Rectal smooth muscle tissue (tissue), 1 donor: ENCODE measurements at regions not wholly inside any gene's neighbourhood (a gene's known extent, or its start where the extent isn't known, plus 50 kb on each side); places are given as distances from the start of the nearest gene placed in this dataset.
"Not testable (repeated sequence)": the region's sequence is repeated elsewhere in the genome, so short reads cannot be mapped to it uniquely, and the experiment has no call there.

Source experiments
- H3K27ac ChIP-seq: one replicate; pipeline ENCODE4 v1.7.0; 2013; ENCODE audit warnings: low read depth, low read length, inconsistent platforms
- H3K27me3 ChIP-seq: one replicate; pipeline ENCODE4 v1.7.0; 2013; ENCODE audit warnings: low read length; ENCODE audit not compliant: control insufficient read depth, insufficient read depth
- H3K36me3 ChIP-seq: one replicate; pipeline ENCODE4 v1.7.0; 2013; ENCODE audit warnings: low read length; ENCODE audit not compliant: control insufficient read depth, insufficient read depth
- H3K4me1 ChIP-seq: one replicate; pipeline ENCODE4 v1.7.0; 2013; ENCODE audit warnings: low read length; ENCODE audit not compliant: control insufficient read depth, insufficient read depth
- H3K4me3 ChIP-seq: one replicate; pipeline ENCODE4 v1.7.0; 2013; ENCODE audit warnings: low read length
- H3K9ac ChIP-seq: one replicate; pipeline ENCODE4 v1.7.0; 2013; ENCODE audit warnings: low read length

DNA sequence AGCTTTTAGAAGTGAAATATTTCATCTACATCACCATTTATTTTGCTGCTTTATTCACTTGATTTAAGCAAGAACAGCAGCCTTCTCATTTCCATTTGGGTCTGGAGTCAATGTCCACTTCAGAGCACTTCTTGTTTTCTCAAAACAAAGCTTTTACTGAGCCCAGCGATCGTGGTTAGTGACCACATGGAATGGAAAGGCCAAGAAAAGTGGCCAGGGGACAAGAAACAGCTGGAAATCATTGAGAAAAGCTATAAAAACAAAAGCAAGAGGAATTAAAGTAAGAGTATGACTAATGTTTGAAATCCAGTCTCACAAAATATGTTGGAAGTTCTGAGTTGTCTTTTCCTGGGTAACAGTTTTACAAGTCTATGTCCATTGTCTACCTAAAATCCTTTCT is 328.4 kb upstream of the INTU start:
- Histone ChIP-seq H3K4me1 (no peaks in the 10 kb centered on the region), H3K27ac (no peak overlapping the region), H3K9ac (no peak overlapping the region), H3K27me3 (no peaks in the 10 kb centered on the region), H3K4me3 (no peak overlapping the region), H3K36me3 (no peaks in the 10 kb centered on the region)

DNA sequence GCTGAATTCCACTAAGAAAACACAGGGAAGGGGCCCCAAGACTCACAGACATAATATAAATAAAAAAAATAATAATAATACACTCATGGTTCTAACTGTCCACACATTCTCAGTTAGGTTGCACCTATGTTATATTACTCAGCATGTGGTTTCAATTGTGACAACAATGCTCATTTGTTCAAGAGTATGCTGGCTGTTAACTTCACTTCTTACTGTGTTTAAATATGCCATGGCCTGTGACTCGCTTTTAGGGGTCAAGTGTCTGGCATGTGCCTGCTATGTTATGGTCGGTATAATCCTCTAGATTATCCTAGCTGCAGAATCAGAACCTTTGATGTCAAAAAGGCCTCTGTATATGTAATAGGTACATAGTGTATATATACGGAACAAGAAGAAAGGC is 324.8 kb upstream of the INTU start:
- H3K4me3 ChIP-seq: no peak overlapping the region
- no peaks in the 10 kb centered on the region for H3K27me3 ChIP-seq
- no peaks in the 10 kb centered on the region for H3K4me1 ChIP-seq
- no peaks in the 10 kb centered on the region for H3K36me3 ChIP-seq
- H3K9ac ChIP-seq: no peak overlapping the region
- no peak overlapping the region for H3K27ac ChIP-seq

DNA sequence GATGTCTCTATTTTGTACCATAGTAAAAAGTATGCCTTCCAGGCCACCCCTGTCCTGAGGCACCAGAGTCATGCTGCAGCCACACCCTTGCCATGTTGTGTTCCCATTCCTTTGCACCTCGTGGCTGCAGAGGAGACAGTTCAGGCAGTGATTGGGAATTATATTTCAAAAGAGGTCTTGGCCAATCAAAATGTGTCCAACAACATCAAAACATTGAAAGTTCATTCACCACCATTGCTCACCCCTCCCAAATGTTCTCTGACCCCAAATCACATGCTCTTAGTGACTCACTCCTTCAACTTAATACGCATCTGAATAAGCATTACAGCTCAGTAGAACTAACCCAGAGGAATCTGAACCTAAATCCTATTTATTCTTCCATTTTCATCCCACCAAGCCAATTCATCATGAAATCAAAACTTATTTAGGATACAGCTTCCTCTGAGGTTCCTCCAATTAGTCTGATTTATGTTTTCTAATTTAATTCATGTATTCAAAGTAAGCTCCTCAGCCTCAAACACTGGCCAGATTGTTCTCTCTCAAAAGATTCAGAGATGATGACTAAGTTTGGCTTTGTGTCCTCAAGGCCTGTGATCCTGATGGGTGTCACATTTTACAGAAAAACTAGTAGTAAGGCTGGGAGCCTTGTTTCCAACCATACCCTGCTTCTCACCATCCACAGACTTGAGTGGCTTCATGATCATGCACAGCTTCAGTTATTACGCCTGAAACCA is 323.2 kb upstream of the INTU start:
- H3K9ac ChIP-seq: no peak overlapping the region
- no peaks in the 10 kb centered on the region for H3K4me1 ChIP-seq
- no peak overlapping the region for H3K4me3 ChIP-seq
- no peaks in the 10 kb centered on the region for H3K27me3 ChIP-seq
- H3K36me3 ChIP-seq: no peaks in the 10 kb centered on the region
- no peak overlapping the region for H3K27ac ChIP-seq

DNA sequence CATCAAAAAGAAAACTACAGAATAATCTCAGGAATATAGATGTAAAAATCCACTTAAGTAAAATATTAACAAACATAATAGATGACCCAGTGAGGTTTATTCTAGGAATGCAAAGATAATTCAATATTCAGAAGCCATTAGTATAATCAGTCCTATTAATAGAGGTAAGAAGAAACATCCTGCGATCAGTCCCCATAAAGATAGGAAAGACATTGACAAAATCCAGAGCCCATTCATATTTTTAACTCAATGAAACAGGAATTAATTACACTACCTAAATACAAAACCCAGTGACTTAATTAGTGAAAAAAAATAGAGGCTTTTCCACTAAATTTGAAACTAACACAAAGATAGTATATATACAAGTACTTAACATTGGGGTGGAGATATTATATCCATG is 321.4 kb upstream of the INTU start:
- no peak overlapping the region for H3K4me3 ChIP-seq
- H3K36me3 ChIP-seq: no peaks in the 10 kb centered on the region
- H3K27me3 ChIP-seq: no peaks in the 10 kb centered on the region
- no peak overlapping the region for H3K9ac ChIP-seq
- no peak overlapping the region for H3K27ac ChIP-seq
- no peaks in the 10 kb centered on the region for H3K4me1 ChIP-seq

DNA sequence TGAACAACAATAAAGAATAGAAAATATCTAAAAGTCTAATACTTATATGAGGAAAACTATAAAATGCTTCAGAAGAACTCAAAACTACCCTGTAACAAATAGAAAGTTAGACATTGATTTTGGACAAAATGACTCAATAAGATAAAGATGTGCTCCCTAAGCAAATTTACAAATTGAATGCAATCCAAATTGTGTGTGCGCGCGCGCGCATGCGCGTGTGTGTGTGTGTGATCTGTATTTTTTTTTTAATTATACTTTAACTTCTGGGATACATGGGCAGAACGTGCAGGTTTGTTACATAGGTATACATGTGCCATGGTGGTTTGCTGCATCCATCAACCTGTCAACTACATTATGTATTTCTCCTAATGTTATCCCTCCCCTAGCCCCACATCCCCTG is 320.8 kb upstream of the INTU start:
- H3K27ac ChIP-seq: no peak overlapping the region
- no peaks in the 10 kb centered on the region for H3K27me3 ChIP-seq
- H3K36me3 ChIP-seq: no peaks in the 10 kb centered on the region
- H3K4me1 ChIP-seq: no peaks in the 10 kb centered on the region
- no peak overlapping the region for H3K9ac ChIP-seq
- no peak overlapping the region for H3K4me3 ChIP-seq

DNA sequence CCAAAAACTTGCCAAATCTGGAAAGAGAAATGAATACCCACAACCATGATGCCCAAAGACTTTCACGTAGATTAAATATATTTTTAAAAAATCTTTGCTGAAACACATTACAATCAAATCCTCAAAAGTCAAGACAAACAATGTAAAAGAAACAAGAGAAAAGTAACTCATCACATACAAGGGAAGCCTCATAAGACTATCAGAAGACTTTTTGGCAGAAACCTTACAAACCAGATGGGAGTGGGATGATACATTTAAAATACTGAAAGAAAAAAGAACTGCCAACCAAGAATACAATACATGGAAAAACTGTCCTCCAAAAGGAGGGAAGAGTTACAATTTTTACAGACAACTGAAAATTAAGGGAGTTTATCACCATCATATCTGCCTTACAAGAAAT is 319.0 kb upstream of the INTU start:
- no peaks in the 10 kb centered on the region for H3K36me3 ChIP-seq
- no peaks in the 10 kb centered on the region for H3K4me1 ChIP-seq

DNA sequence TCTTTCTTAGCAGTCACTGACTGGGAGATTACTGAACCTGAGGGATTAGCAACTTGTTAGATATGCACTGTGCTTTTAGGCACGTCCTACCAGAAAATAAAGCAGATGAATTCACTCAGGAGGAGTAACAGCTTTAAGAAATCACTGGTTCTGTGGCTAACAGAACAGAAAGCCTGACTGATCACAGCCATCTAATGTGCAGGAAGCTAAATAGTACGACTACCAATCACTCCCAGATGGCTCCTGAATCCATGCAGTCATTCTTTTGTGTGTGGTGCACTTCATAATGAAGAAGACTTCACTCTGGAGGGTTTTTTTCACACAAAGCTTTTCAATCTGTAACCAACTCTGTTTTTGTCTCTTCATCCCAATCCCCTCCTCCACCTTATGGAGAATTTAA is 305.3 kb upstream of the INTU start:
- no peak overlapping the region for H3K9ac ChIP-seq
- no peaks in the 10 kb centered on the region for H3K27me3 ChIP-seq
- no peaks in the 10 kb centered on the region for H3K4me1 ChIP-seq
- H3K27ac ChIP-seq: no peak overlapping the region
- no peak overlapping the region for H3K4me3 ChIP-seq
- no peaks in the 10 kb centered on the region for H3K36me3 ChIP-seq

More for the DNA sequence above, 319.0 kb upstream of the INTU start:
- H3K9ac ChIP-seq: no peak overlapping the region
- H3K27me3 ChIP-seq: no peaks in the 10 kb centered on the region
- no peak overlapping the region for H3K4me3 ChIP-seq
- no peak overlapping the region for H3K27ac ChIP-seq

DNA sequence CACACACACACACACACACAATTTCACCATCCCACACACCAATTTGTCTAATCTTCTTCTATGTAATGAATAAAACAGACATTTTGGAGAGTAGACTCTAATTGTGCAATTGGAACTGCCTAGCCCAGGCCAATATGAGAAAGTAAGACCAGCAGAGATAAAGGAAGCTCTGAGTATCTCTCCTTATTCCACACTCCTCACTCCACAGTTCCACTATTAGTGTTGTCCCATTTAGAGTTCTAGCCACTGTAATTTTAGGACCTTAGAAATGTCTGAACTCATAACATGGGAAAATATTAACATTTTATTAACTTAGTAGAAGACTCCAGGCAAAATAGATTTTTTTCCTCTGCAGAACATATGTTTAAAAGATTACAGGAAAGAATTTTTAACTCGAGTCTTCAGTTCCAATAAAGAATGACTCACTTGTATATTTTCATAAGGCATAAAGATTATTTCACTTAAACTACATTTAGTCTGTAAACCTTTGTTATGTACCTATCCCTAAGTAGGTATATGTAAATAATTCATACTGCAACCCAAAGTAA is 297.6 kb upstream of the INTU start:
- no peaks in the 10 kb centered on the region for H3K4me1 ChIP-seq
- H3K4me3 ChIP-seq: no peak overlapping the region
- no peaks in the 10 kb centered on the region for H3K36me3 ChIP-seq
- H3K27ac ChIP-seq: no peak overlapping the region
- H3K9ac ChIP-seq: no peak overlapping the region
- no peaks in the 10 kb centered on the region for H3K27me3 ChIP-seq

DNA sequence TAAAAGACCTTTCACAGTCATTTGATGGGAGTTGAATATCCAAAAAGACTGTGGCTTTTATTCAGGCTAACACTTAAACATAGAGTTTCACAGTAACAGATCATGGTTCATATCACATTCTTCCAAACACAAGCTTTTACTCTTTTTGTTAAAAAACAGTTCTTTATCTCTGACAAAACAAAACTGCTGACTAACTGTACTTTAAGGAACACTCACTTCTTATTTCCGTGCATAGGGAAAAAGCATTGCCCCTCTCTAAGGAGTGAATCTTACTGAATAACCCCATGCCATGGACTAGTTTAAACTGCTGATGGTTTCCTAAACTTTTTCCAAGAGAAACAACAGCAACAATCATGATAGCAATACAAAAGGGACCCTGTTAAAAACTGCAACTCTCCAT is 297.0 kb upstream of the INTU start:
- Histone ChIP-seq H3K27ac (no peak overlapping the region), H3K4me3 (no peak overlapping the region), H3K4me1 (no peaks in the 10 kb centered on the region), H3K9ac (no peak overlapping the region), H3K27me3 (no peaks in the 10 kb centered on the region), H3K36me3 (no peaks in the 10 kb centered on the region)

DNA sequence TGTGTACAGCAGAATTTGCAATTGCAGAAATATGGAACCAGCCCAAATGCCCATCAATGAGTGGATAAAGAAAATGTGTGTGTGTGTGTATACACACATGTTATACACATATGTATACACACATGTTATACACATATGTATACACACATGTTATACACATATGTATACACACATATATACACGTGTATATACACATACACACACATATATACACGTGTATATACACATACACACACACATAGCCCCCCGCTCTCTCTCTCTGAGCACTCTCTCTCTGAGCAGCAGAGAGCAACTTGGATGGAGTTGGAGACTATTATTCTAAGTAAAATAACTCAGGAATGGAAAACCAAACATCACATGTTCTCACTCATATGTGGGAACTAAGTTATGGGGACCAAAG is 289.6 kb upstream of the INTU start:
- not testable (repeated sequence) for H3K27ac ChIP-seq, H3K9ac ChIP-seq, H3K27me3 ChIP-seq, H3K36me3 ChIP-seq, H3K4me1 ChIP-seq, H3K4me3 ChIP-seq

DNA sequence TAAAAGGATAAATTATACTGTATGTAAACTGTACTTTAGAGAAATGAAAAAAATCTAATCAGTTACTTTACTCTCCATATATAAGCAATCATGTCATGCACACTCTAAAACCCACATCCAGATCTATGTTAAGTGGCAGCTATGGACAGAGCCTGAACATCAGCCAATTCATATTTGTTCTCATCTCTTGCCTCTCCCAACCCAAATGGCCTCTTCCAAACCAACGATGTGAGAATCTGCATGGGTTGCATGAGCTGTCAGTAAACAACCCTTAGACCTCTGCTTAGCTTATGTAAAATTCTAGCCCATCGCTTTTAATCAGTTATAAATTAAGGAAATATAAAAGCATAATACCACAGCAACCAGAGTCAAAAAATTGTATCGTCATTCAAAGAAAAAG is 288.7 kb upstream of the INTU start:
- H3K27me3 ChIP-seq: no peaks in the 10 kb centered on the region
- H3K4me3 ChIP-seq: no peak overlapping the region
- no peak overlapping the region for H3K27ac ChIP-seq
- no peaks in the 10 kb centered on the region for H3K4me1 ChIP-seq
- H3K36me3 ChIP-seq: no peaks in the 10 kb centered on the region
- no peak overlapping the region for H3K9ac ChIP-seq

DNA sequence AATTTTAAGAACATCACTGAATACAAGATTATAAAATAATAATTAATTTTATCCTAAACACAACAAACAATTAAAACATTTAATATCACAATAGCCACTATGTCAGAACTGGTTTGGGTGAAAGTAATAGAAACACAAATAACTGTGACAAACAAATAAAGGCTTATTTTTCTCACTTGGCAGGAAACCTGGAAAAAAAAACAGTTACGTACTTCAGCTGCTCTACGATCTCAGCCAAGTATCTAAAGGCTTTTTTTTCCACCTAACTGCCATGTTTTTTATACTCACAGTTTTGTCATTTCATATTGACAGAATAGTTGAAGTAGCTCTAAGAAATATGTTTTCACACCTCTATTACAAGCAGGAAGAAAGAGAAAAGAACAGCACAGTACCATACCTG is 284.8 kb upstream of the INTU start:
- H3K9ac ChIP-seq: no peak overlapping the region
- no peak overlapping the region for H3K27ac ChIP-seq
- peaks cover 7% of the 10 kb centered on the region for H3K4me1 ChIP-seq
- H3K36me3 ChIP-seq: no peaks in the 10 kb centered on the region
- no peak overlapping the region for H3K4me3 ChIP-seq
- H3K27me3 ChIP-seq: no peaks in the 10 kb centered on the region
